ENCODE measurements at regions not wholly inside any gene's neighbourhood (a gene's known extent, or its start where the extent isn't known, plus 50 kb on each side); places are given as distances from the start of the nearest gene placed in this dataset.

GRCh38 chr2:204289066-204289465 lies 256.2 kb upstream of the PARD3B start:
- no peak for ATAC-seq (ENCODE audit: low read depth)
- no peaks in the 10 kb centered on the region for H3K27me3 ChIP-seq (ENCODE audit: insufficient read depth, poor library complexity, severe bottlenecking)
- no peak overlapping the region for H3K27ac ChIP-seq (ENCODE audit: poor library complexity, severe bottlenecking)
- no peak for DNase-seq (ENCODE audit: low spot score)
- H3K4me3 ChIP-seq (ENCODE audit: severe bottlenecking) = no peak overlapping the region
- no peaks in the 10 kb centered on the region for H3K4me1 ChIP-seq (ENCODE audit: insufficient read depth, poor library complexity, severe bottlenecking)
- no peaks in the 10 kb centered on the region for H3K9me3 ChIP-seq (ENCODE audit: severe bottlenecking)
- H3K36me3 ChIP-seq (ENCODE audit: low read depth) = no peaks in the 10 kb centered on the region
- TF ChIP-seq, protein P1, sequence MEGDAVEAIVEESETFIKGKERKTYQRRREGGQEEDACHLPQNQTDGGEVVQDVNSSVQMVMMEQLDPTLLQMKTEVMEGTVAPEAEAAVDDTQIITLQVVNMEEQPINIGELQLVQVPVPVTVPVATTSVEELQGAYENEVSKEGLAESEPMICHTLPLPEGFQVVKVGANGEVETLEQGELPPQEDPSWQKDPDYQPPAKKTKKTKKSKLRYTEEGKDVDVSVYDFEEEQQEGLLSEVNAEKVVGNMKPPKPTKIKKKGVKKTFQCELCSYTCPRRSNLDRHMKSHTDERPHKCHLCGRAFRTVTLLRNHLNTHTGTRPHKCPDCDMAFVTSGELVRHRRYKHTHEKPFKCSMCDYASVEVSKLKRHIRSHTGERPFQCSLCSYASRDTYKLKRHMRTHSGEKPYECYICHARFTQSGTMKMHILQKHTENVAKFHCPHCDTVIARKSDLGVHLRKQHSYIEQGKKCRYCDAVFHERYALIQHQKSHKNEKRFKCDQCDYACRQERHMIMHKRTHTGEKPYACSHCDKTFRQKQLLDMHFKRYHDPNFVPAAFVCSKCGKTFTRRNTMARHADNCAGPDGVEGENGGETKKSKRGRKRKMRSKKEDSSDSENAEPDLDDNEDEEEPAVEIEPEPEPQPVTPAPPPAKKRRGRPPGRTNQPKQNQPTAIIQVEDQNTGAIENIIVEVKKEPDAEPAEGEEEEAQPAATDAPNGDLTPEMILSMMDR (IDR thresholded peaks at IDR 0.05; ENCODE audit: poor library complexity, severe bottlenecking) = no peak

DNA sequence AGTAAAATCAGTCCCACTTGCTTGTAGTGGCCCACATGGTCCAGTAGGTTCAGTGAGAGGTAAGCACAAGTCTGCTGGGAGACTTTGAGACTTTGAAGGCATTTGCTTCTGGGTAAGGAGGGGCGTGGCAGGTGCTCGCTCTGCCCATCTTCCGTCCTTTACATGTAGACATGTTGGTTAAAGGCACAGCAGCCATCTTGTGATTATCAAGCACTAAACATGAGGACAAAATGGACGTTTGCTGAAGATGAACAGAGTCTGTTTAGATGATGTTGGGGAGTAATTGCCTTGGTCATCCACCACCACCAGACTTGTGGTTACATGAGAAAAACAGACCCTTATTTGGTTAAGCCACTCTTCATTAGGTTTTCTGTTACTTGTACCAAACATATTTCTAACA lies 252.8 kb upstream of the PARD3B start:
- H3K27me3 ChIP-seq (ENCODE audit: insufficient read depth, poor library complexity, severe bottlenecking) = no peaks in the 10 kb centered on the region
- no peaks in the 10 kb centered on the region for H3K4me1 ChIP-seq (ENCODE audit: insufficient read depth, poor library complexity, severe bottlenecking)
- H3K4me3 ChIP-seq (ENCODE audit: severe bottlenecking) = no peak overlapping the region
- DNase-seq (ENCODE audit: low spot score) = no peak
- TF ChIP-seq, protein P1 (IDR thresholded peaks at IDR 0.05; ENCODE audit: poor library complexity, severe bottlenecking) = no peak
- no peak overlapping the region for H3K27ac ChIP-seq (ENCODE audit: poor library complexity, severe bottlenecking)
- no peaks in the 10 kb centered on the region for H3K36me3 ChIP-seq (ENCODE audit: low read depth)
- no peaks in the 10 kb centered on the region for H3K9me3 ChIP-seq (ENCODE audit: severe bottlenecking)
- no peak for ATAC-seq (ENCODE audit: low read depth)

- H3K36me3 ChIP-seq (ENCODE audit: low read depth) = no peaks in the 10 kb centered on the region
- ATAC-seq (ENCODE audit: low read depth) (no peak), DNase-seq (ENCODE audit: low spot score) (no peak)
- no peak overlapping the region for H3K27ac ChIP-seq (ENCODE audit: poor library complexity, severe bottlenecking)
- no peak overlapping the region for H3K4me3 ChIP-seq (ENCODE audit: severe bottlenecking)
- no peaks in the 10 kb centered on the region for H3K9me3 ChIP-seq (ENCODE audit: severe bottlenecking)
- no peaks in the 10 kb centered on the region for H3K4me1 ChIP-seq (ENCODE audit: insufficient read depth, poor library complexity, severe bottlenecking)
- TF ChIP-seq, protein P1 (IDR thresholded peaks at IDR 0.05; ENCODE audit: poor library complexity, severe bottlenecking) = no peak
- H3K27me3 ChIP-seq (ENCODE audit: insufficient read depth, poor library complexity, severe bottlenecking) = no peaks in the 10 kb centered on the region
Observed at GRCh38 chr2:204293884-204294747, 251.2 kb upstream of the PARD3B start.

GRCh38 chr2:204298404-204298803 lies 246.9 kb upstream of the PARD3B start:
- H3K27me3 ChIP-seq (ENCODE audit: insufficient read depth, poor library complexity, severe bottlenecking) = no peaks in the 10 kb centered on the region
- no peaks in the 10 kb centered on the region for H3K36me3 ChIP-seq (ENCODE audit: low read depth)
- DNase-seq (ENCODE audit: low spot score) (no peak), ATAC-seq (ENCODE audit: low read depth) (no peak)
- H3K4me1 ChIP-seq (ENCODE audit: insufficient read depth, poor library complexity, severe bottlenecking) = no peaks in the 10 kb centered on the region
- no peaks in the 10 kb centered on the region for H3K9me3 ChIP-seq (ENCODE audit: severe bottlenecking)
- H3K27ac ChIP-seq (ENCODE audit: poor library complexity, severe bottlenecking) = no peak overlapping the region
- H3K4me3 ChIP-seq (ENCODE audit: severe bottlenecking) = no peak overlapping the region
- TF ChIP-seq, protein P1 (IDR thresholded peaks at IDR 0.05; ENCODE audit: poor library complexity, severe bottlenecking) = no peak

DNA sequence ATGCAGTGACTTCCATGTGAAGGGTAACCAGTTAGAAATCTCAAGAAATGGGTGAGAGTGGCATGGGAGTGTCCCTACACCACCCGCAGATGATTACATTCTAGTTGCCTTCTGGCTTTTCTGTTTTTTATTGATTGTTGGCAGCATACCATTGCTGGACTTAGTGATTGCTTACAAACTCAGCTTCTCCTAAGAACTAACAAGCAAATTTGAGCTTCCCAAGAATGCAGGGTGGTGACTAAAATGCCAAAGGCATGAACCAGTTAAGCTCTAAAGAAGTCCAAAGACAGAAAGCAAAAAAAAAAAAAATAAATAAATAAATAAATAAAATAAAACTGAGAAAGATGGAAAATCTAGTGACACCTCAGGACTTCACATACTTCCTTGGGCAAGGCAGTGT lies 245.5 kb upstream of the PARD3B start:
- no peak overlapping the region for H3K4me3 ChIP-seq (ENCODE audit: severe bottlenecking)
- TF ChIP-seq, protein P1 (IDR thresholded peaks at IDR 0.05; ENCODE audit: poor library complexity, severe bottlenecking) = no peak
- ATAC-seq (ENCODE audit: low read depth) = no peak
- DNase-seq (ENCODE audit: low spot score) = no peak
- H3K4me1 ChIP-seq (ENCODE audit: insufficient read depth, poor library complexity, severe bottlenecking) = no peaks in the 10 kb centered on the region
- H3K36me3 ChIP-seq (ENCODE audit: low read depth) = no peaks in the 10 kb centered on the region
- no peak overlapping the region for H3K27ac ChIP-seq (ENCODE audit: poor library complexity, severe bottlenecking)
- no peaks in the 10 kb centered on the region for H3K27me3 ChIP-seq (ENCODE audit: insufficient read depth, poor library complexity, severe bottlenecking)
- no peaks in the 10 kb centered on the region for H3K9me3 ChIP-seq (ENCODE audit: severe bottlenecking)

Data from RWPE2 (cell line).